Pancreas (tissue), 10 donors: ENCODE measurements at regions not wholly inside any gene's neighbourhood (a gene's known extent, or its start where the extent isn't known, plus 50 kb on each side); places are given as distances from the start of the nearest gene placed in this dataset.

Experiments used
- ATAC-seq, 4 donors: fragments of 200-7000 bp; cut with Tn5 transposase; one replicate each; pipeline versions ENCODE4 v1.8.0 to v1.9.1; 2020; ENCODE audit warnings: mild to moderate bottlenecking in 4 of 4, moderate library complexity in 4 of 4
- DNase-seq, 6 donors: peaks; one replicate each; pipeline ENCODE4 v3.0.0-alpha.2; 2020
- FAIRE-seq: peaks from 2 replicates; lab custom pipeline; 2012; peaks lifted over from hg19 to GRCh38; lab: Jason Lieb, UNC
- H3K27ac ChIP-seq, 4 donors: fragments of 200-600 bp; sonication (generic); 1 replicate in 3 of 4; 2 replicates in 1 of 4; pipeline versions ENCODE4 v1.5.0 to v1.8.0; 2020
- H3K27me3 ChIP-seq, 4 donors: fragments of 200-600 bp; one replicate each; pipeline ENCODE4 v1.8.0; 2021
- H3K36me3 ChIP-seq, 3 donors: fragments of 200-600 bp; sonication (generic) in 1 of 3; one replicate each; pipeline versions ENCODE4 v1.5.0 to v1.8.0; 2020 to 2021
- H3K4me1 ChIP-seq, 3 donors: fragments of 200-600 bp; one replicate each; pipeline ENCODE4 v1.8.0; 2021
- H3K4me3 ChIP-seq, 4 donors: fragments of 200-600 bp; sonication (generic) in 2 of 4; one replicate each; pipeline versions ENCODE4 v1.5.0 to v1.8.0; 2020 to 2021
- H3K9me3 ChIP-seq, 4 donors: fragments of 200-600 bp; one replicate each; pipeline ENCODE4 v1.8.0; 2021
- CTCF ChIP-seq, 4 donors: fragments of 200-600 bp; sonication (generic) in 3 of 4; IDR thresholded peaks; one replicate each; pipeline versions ENCODE4 v1.5.0 to v1.8.0; 2021; ENCODE audit warnings: antibody characterized with exemption in 4 of 4
- WGBS, 2 donors: extraction: QIAGEN DNeasy Blood & Tissue Kit; methylation state at CpG; one replicate each; pipeline ENCODE4 v1.1.7; 2013; 5-methylcytosine and 5-hydroxymethylcytosine counted together
- intact Hi-C, 3 donors: fragments of 100-400 bp; cut with DNase I; formaldehyde crosslinking; loops; one replicate each; pipeline versions ENCODE4 v1.11.1 to v1.14.2; 2022
- donor health status: healthy with polysubstance abuse.
- donor health status: DM: no; HTN: no; CAD: no; lungs with moderate emphysema.
- donor health status: DM: no; HTN: no; CAD: no.
- donor health status: control.
- donor health status: control.
- donor health status: Bipolar disorder and iron deficiency.
- donor health status: DM: yes; HTN: yes; CAD: no.
- donor health status: DM: no; HTN: no; CAD: no.
- donor health status: DM: no; HTN: no; CAD: no.
- donor health status: DM: yes; HTN: yes; CAD: no.

- ATAC-seq, result peak; percentile 83 to 95 (median 89)
- H3K4me1 ChIP-seq, result peaks cover 0 to 6% (median 0%) of the 10 kb centered on the region in 3 donors
- no peaks in the 10 kb centered on the region for H3K9me3 ChIP-seq
- intact Hi-C loops, result no loop called here
- no peak overlapping the region for H3K27ac ChIP-seq
- H3K27me3 ChIP-seq, result no peaks in the 10 kb centered on the region
- WGBS, 2 donors, result 48 to 50% methylated on average over 8 of the region's 8 CpGs
- TF ChIP-seq CTCF (IDR thresholded peaks at IDR 0.05), result no peak
- H3K4me3 ChIP-seq, result no peak overlapping the region
- no peak for FAIRE-seq
- no peaks in the 10 kb centered on the region for H3K36me3 ChIP-seq
- peak in 4 of 6 donors; percentile 38 to 53 (median 46) for DNase-seq
Observed at GRCh38 chr5:115469904-115470516, 74.6 kb downstream of the FEM1C start.

- Histone ChIP-seq H3K4me1 (peaks cover 0 to 13% (median 0%) of the 10 kb centered on the region in 3 donors), H3K36me3 (no peaks in the 10 kb centered on the region), H3K27me3 (no peaks in the 10 kb centered on the region), H3K4me3 (no peak overlapping the region), H3K9me3 (no peaks in the 10 kb centered on the region), H3K27ac (no peak overlapping the region)
- ATAC-seq (no peak), DNase-seq (no peak), FAIRE-seq (no peak)
- intact Hi-C loops, result no loop called here
- TF ChIP-seq CTCF (IDR thresholded peaks at IDR 0.05), result no peak
Observed at GRCh38 chr5:115467628-115468027, 76.9 kb downstream of the FEM1C start.

GRCh38 chr5:115465431-115465830 is 79.1 kb downstream of the FEM1C start:
- Histone ChIP-seq H3K9me3 (no peaks in the 10 kb centered on the region), H3K27me3 (no peaks in the 10 kb centered on the region), H3K4me1 (peaks cover 0 to 18% (median 0%) of the 10 kb centered on the region in 3 donors), H3K27ac (no peak overlapping the region), H3K4me3 (no peak overlapping the region), H3K36me3 (no peaks in the 10 kb centered on the region)
- intact Hi-C loops, result no loop called here
- ATAC-seq (no peak), DNase-seq (no peak), FAIRE-seq (no peak)
- WGBS, 2 donors, result 89 to 100% methylated on average over 1 of the region's 1 CpG
- TF ChIP-seq CTCF (IDR thresholded peaks at IDR 0.05), result no peak

GRCh38 chr5:115463983-115464382 is 80.6 kb downstream of the FEM1C start:
- FAIRE-seq, result no peak
- TF ChIP-seq CTCF (IDR thresholded peaks at IDR 0.05), result no peak
- 43 to 61% methylated on average over 1 of the region's 1 CpG for WGBS, 2 donors
- DNase-seq, result no peak
- ATAC-seq, result peak in 3 of 4 donors; percentile 46 to 63 (median 52)
- Histone ChIP-seq H3K27ac (no peak overlapping the region), H3K4me1 (peaks cover 0 to 22% (median 0%) of the 10 kb centered on the region in 3 donors), H3K36me3 (no peaks in the 10 kb centered on the region), H3K27me3 (no peaks in the 10 kb centered on the region), H3K9me3 (no peaks in the 10 kb centered on the region), H3K4me3 (no peak overlapping the region)
- intact Hi-C loops, result no loop called here

- Histone ChIP-seq H3K4me3 (no peak overlapping the region), H3K4me1 (peaks cover 10 to 33% (median 17%) of the 10 kb centered on the region in 3 donors), H3K9me3 (no peaks in the 10 kb centered on the region), H3K36me3 (no peaks in the 10 kb centered on the region), H3K27me3 (no peaks in the 10 kb centered on the region), H3K27ac (no peak overlapping the region)
- DNase-seq, result no peak
- ATAC-seq, result no peak
- intact Hi-C loops, result no loop called here
- no peak for TF ChIP-seq CTCF (IDR thresholded peaks at IDR 0.05)
- no peak for FAIRE-seq
Observed at GRCh38 chr5:115461506-115462290, 82.9 kb downstream of the FEM1C start.
